LNCAP (cell line): ENCODE measurements at regions not wholly inside any gene's neighbourhood (a gene's known extent, or its start where the extent isn't known, plus 50 kb on each side); places are given as distances from the start of the nearest gene placed in this dataset.

Experiments used
- TF ChIP-seq, protein P1 (sequence below): fragments of 450-650 bp; IDR thresholded peaks from 2 replicates; pipeline ENCODE4 v1.5.1; 2017; ENCODE audit warnings: mild to moderate bottlenecking

DNA sequence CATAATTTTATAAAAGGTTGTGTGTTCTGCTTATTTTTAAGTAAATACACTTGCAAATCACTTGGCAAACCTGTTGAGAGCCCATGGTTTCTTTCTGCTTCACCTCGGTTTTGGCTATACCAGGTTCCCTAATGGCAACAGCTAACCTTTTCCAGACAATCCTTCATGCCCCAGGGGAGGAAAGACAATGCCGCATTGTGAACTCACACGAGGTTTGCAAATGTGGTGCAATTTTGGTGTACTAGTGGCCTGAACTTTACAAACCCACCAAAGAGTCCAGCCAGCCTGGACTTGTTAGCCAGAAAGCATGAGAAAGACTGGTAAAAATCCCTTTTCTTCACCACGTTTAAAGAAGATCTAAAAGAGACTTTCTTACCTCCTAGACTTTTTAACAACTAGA lies 84.8 kb upstream of the SOX4 start:
- TF ChIP-seq, protein P1, sequence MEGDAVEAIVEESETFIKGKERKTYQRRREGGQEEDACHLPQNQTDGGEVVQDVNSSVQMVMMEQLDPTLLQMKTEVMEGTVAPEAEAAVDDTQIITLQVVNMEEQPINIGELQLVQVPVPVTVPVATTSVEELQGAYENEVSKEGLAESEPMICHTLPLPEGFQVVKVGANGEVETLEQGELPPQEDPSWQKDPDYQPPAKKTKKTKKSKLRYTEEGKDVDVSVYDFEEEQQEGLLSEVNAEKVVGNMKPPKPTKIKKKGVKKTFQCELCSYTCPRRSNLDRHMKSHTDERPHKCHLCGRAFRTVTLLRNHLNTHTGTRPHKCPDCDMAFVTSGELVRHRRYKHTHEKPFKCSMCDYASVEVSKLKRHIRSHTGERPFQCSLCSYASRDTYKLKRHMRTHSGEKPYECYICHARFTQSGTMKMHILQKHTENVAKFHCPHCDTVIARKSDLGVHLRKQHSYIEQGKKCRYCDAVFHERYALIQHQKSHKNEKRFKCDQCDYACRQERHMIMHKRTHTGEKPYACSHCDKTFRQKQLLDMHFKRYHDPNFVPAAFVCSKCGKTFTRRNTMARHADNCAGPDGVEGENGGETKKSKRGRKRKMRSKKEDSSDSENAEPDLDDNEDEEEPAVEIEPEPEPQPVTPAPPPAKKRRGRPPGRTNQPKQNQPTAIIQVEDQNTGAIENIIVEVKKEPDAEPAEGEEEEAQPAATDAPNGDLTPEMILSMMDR: no peak

DNA sequence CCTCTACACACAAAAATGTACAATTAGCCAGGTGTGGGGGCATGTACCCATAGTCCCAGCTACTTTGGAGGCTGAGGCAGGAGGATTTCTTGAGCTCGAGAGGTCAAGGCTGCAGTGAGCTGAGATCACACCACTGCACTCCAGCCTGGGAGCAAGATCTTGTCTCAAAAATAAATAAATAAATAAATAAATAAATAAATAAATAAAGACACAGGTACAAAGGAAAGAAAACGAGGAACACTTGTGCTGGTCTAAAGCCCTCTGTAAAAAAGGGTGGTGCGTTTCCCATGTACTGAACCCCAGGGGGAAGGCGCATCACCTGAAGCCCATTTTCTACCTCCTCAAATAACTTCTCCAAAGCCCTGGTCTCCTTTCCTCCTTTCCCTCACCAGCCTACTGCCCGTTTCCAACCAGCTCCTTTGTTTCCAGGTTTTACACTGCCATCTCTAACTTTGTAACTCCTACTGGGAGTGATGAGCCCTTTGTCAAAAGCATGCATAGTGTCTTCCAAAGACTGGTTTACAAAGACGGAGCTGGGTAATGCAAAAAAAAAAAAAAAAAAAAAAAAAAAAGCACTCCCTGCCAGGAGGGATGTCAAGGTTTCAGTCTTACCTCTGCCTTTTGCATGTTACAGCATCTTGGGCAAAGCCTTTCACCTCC lies 81.5 kb upstream of the SOX4 start:
- TF ChIP-seq, protein P1: no peak

DNA sequence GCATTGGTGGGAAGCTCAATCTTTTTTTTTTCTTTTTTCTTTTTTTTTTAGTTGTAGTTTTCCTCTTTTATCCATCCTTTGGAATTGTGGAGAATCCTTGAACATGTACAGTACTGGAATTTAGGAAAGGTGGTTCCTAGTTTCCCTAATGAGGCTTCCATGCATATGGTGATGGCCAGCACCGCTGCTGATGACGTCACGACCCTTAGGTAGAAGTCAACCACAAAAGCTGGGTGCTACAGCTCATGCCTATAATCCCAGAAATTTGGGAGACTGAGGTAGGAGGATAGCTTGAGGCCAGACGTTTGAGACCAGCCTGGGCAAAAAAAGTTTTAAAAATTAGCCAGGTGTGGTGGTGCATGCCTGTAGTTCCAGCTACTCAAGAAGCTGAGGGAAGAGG lies 79.3 kb upstream of the SOX4 start:
- TF ChIP-seq, protein P1: no peak

DNA sequence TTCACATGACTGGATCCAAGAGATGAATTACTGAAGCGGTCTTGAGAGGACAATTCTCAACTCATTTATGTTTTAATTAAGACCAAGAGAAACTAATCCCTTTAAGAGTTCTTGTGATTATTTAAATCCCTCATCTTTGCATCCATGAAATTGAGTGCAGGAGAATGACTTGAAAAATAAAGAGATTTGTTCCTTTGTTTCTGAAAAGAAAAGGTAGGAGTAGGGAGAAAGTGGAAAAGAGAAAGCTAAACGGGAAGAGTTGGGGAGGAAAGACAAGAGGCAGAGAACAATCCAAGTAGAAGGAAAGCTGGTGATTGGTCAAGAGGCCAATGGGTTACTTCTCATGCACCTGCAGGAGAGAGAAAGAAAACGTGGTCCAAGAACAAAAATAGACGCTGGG lies 75.2 kb upstream of the SOX4 start:
- TF ChIP-seq, protein P1: no peak

DNA sequence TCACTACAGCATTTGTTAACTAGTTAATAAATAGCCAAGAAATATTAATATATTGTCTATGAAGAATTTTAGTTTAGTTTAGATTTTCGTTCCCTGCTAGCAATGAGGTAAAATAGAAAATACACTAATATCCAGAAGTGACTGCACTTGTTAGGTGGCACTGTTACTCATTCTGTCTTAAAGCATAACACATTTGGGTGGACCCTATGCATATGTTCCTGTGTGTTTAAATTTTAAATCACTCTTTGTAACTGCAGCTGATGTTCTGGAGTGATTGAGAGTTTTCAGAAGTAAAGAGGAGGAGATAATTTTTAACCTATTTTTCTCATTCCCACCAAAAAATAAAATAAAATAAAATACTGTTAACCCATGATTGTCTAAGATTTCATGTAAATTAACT lies 73.9 kb upstream of the SOX4 start:
- TF ChIP-seq, protein P1: no peak

DNA sequence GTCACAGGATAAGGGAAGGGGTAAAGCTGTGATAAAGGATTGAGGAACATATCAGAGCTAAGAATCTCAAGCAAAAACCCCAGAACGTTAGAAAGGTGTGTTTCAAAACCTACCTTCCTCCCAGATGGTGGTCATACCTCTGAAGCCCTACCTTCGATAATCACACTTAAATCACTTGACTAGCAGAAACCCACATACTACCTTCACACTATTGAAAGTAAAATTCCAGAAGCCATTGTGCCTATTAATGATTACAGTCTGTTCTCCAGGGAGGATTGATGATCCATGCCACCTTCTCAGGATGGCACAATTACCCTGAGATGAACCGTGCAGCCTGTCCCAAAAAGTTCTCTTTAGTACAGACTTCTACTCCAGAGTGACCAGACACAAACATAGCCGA lies 72.3 kb upstream of the SOX4 start:
- TF ChIP-seq, protein P1: no peak

DNA sequence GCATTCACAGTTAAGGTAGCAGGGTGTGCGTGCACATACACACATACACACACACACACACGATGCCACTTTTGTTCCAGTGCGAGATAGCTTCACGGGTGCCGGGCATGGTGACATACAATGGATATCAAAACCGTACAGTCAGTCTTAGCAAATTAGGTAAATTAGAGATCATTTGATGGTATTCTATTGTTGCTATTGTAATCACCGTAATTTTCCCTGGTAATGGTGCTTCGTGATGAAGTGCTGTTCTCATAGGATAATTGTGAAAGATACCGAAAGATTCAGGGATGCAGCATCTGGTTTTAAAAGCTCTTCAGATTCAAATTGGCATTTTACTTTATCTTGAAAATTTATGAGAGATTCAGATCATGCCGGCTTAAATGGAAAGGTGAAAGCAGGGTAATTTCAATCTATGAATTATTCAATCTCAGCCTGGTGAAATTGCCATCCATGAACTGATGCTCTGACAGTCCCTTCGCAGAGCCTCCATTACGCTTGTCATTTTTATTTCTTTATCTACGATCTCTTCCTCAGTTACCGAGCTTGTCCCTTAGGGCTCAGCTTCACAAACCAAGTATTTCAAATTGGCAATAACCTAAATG lies 71.3 kb upstream of the SOX4 start:
- TF ChIP-seq, protein P1: no peak
